GM19043 (cell line): ENCODE measurements at regions not wholly inside any gene's neighbourhood (a gene's known extent, or its start where the extent isn't known, plus 50 kb on each side); places are given as distances from the start of the nearest gene placed in this dataset.

Experiments
- ATAC-seq: cut with Tn5 transposase; IDR thresholded peaks from one replicate; pipeline ENCODE4 v1.9.1; 2021; ENCODE audit warnings: low read depth; ENCODE audit not compliant: unreplicated experiment

- ATAC-seq = no peak
These were observed 271.5 kb upstream of the TAC1 start for GRCh38 chr7:97460433-97460832.

- ATAC-seq = no peak
These were observed 270.3 kb upstream of the TAC1 start for GRCh38 chr7:97461596-97461995.

DNA sequence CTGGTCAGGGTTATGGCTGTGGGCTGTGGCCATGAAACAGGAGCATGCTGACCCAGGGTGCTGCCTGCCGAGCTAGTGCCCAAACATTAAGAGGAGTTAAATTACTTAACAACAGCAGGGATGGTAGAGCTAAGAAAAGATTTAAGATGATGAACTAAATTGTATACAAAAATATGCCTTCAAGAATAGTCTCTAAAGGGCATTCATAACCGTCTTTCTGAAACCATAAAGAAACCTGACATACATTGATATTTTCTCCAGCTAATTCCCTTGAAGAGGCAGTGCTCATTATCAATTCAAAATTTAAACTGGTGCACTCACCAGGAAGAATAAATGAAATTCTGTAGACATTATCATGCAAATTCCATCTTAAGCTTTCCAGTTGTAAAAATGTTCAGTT, 265.8 kb upstream of the TAC1 start:
- ATAC-seq = no peak

DNA sequence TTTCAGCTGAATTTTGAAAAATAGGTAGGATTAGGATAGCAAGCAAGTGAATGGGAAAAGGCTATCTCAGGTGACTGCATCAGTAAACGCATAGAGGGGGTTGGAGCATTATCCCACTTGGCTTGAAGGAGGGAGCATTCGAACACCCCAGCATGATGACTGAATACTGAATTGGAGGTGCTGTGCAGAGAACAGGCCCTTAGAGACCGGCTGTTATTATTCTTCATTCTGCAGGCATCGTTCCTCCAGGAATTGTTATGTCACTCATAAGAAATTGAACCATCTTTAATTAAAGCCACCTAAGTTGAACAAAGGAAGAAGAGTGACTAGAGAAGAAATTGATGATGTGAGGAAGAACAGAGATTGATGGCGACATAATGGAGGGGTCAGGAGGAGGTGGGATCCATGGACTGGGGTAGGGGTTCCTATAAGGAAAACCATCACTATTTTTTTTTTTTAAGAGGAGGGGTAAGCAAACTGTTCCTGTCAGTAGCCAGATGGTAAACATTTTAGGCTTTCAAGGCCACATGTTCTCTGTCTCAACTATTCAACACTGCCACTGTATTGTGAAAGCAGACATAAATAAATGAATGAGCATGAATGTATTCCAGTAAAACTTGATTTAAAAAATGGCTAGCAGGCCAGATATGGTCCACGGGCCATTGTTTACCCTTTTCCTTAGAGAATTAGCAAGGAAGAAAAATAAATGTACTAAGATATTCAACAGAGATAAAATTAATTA, 264.7 kb upstream of the TAC1 start:
- no peak for ATAC-seq

DNA sequence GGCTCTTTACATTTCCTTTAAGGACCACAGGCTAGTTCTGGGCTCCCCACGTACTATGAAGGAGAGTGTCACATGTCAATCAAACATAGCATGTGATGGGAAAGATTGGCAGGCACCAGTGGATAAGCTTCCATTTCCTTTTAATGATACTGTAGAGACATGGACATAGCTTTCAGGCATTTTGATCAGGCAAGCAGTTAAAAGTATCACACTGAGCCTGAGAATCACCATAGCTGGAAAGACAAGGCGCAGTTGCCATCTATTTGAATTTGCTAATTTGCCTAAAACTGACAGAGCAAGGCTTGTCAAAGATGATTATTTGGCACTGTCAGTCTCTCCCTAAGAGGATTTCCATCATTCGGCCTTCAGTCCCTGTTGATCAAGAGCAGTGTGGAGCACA, 263.4 kb upstream of the TAC1 start:
- no peak for ATAC-seq

DNA sequence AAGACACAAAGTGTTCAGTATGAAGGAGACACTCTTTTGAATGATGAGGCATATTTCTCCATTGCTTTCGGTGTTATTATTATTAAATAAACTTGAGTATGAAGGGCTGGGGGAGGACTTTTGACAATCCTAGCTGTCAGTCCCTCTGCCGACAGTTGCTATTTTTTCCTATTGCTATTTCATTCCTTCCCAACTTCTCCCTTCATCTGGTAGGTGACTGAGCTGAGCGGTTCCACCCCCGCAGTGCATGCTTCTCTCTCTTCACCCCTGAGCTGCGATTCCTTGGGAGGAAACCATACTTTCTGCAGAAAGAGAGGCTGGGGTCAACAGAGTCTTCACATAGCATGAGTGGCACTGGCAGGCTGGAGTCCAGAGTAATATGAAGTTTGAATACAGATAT, 261.2 kb upstream of the TAC1 start:
- no peak for ATAC-seq

DNA sequence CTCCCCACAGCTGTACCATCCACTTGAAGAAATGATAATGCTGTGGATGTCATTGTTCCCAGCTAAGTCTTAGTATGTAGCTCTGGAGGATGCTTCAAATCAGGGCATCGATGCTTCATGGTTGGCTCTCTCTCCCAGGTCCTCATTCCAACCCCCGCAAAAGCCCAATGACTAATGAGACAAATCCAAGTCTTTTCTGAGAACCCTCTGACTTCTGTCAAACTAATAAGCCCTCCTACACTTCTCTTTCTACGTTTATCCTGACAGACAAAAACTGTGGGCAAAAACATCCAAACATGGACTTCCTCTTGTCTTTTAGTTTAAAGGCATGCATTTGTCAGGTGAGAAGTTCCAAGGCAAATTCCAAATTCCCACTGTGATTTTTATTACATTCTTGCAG, 260.4 kb upstream of the TAC1 start:
- ATAC-seq = no peak

GRCh38 chr7:97479740-97480290, 252.1 kb upstream of the TAC1 start:
- ATAC-seq = no peak

DNA sequence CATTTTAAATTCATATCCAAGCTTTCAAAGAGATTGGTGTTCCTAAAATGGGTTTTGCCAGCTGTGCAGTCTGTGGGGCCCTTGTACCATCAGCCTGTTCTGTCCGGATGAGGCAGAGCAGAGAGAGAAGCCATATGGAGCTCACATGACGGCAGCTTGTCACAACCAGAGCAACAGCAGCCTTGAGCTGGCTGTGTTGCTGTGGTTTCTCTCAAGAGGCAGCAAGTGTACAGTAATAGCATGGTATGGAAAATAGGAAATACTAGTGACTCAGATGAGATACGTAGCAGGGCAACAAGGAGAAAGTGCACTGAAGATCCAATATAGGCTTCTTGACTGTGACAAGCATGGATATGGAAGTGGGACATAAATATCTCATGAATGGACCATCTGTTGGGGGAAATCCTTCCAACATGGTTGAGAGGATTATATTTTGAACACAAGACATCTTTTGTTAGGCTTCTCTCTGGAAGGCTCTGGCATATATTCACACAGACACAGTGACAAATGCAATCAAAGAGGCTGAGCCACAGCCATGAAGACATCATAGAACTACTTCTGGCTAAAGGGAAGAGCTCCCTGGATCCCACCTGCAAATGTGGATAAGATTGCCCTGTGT, 251.0 kb upstream of the TAC1 start:
- no peak for ATAC-seq

- ATAC-seq = no peak
These were observed 236.4 kb upstream of the TAC1 start for GRCh38 chr7:97495487-97495886.

GRCh38 chr7:97499204-97499603, 232.7 kb upstream of the TAC1 start:
- ATAC-seq = peak; percentile 59

- no peak for ATAC-seq
These were observed 228.4 kb upstream of the TAC1 start for GRCh38 chr7:97503367-97504094.

GRCh38 chr7:97506728-97507127, 225.2 kb upstream of the TAC1 start:
- ATAC-seq = no peak

- ATAC-seq = no peak
These were observed 219.3 kb upstream of the TAC1 start for GRCh38 chr7:97512441-97513207.

GRCh38 chr7:97513326-97513725, 218.6 kb upstream of the TAC1 start:
- no peak for ATAC-seq

DNA sequence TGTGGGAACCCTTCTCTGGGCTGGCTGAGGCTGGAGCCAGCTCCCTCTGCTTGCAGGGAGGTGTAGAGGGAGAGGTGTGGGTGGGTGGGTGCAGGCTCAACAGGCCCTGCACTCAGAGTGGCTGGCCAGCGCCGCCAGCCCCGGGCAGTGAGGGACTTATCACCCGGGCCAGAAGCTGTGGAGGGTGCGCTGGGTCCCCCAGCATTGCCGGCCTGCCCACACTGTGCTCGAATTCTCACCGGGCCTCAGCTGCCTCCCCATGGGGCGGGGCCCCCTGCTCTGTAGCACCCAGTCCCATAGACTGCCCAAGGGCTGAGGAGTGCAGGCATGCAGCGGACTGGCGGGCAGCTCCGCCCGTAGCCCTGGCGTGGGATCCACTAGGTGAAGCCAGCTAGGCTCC, 190.7 kb upstream of the TAC1 start:
- no peak for ATAC-seq

GRCh38 chr7:97555857-97556421, 175.9 kb upstream of the TAC1 start:
- no peak for ATAC-seq

- ATAC-seq = no peak
These were observed 166.2 kb upstream of the TAC1 start for GRCh38 chr7:97565665-97566064.

GRCh38 chr7:97573065-97573464, 158.8 kb upstream of the TAC1 start:
- no peak for ATAC-seq

DNA sequence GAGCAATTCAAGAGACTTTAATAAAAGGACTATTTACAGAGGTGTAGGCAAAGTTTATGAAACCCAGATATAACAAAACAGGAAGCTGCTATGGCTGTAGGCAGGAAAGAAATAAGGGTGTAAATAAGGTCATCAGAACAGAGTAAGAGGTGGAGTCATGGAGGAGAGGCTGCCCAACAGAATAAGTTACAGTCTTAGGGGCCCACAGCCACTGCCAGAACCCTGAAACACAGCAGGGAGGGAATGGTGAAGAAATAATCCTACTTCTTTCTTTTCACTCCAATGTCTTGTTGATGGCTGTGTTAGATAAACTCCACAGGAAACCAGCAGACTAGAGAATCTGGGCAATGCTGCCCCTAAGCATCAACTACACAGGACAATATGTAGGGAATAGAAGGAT, 155.8 kb upstream of the TAC1 start:
- ATAC-seq = no peak
